HAP-1 (cell line): ENCODE measurements at regions not wholly inside any gene's neighbourhood (a gene's known extent, or its start where the extent isn't known, plus 50 kb on each side); places are given as distances from the start of the nearest gene placed in this dataset.
"Not testable (repeated sequence)": the region's sequence is repeated elsewhere in the genome, so short reads cannot be mapped to it uniquely, and the experiment has no call there.

ENCODE experiments used
- DNase-seq, 2 experiments: peaks; one replicate each; pipeline ENCODE4 v3.0.0-alpha.2; 2016 to 2020; ENCODE audit warnings: low spot score in 2 of 2
- H3K27me3 ChIP-seq: fragments of 250-450 bp; sonication (Bioruptor Pico); 2 replicates; pipeline ENCODE4 v1.5.1; 2020; ENCODE audit warnings: low read depth, mild to moderate bottlenecking, moderate library complexity
- H3K36me3 ChIP-seq: fragments of 250-450 bp; sonication (Bioruptor Pico); replicated peaks from 2 replicates; pipeline ENCODE4 v1.5.1; 2020; ENCODE audit warnings: mild to moderate bottlenecking
- H3K4me1 ChIP-seq: fragments of 250-450 bp; sonication (Bioruptor Pico); 2 replicates; pipeline ENCODE4 v1.5.1; 2020; ENCODE audit warnings: mild to moderate bottlenecking
- H3K4me3 ChIP-seq: fragments of 250-450 bp; sonication (Bioruptor Pico); 2 replicates; pipeline ENCODE4 v1.5.1; 2020; ENCODE audit warnings: mild to moderate bottlenecking, moderate library complexity
- H3K9me3 ChIP-seq: fragments of 250-450 bp; sonication (Bioruptor Pico); 2 replicates; pipeline ENCODE4 v1.5.1; 2020; ENCODE audit warnings: mild to moderate bottlenecking, moderate library complexity
- in situ Hi-C: fragments of 300-500 bp; cut with MboI; formaldehyde crosslinking; loops from 3 replicates; pipeline ENCODE4 v1.14.3; 2020; ENCODE audit warnings: low sequenced_read_pairs, inconsistent platforms, mixed read lengths

GRCh38 chr12:33251548-33251947 is 188.1 kb downstream of the SYT10 start:
- in situ Hi-C loops, result no loop called here
- no peak for DNase-seq
- Histone ChIP-seq H3K4me3 (no peak overlapping the region), H3K9me3 (no peaks in the 10 kb centered on the region), H3K36me3 (no peaks in the 10 kb centered on the region), H3K4me1 (no peaks in the 10 kb centered on the region), H3K27me3 (no peaks in the 10 kb centered on the region)

DNA sequence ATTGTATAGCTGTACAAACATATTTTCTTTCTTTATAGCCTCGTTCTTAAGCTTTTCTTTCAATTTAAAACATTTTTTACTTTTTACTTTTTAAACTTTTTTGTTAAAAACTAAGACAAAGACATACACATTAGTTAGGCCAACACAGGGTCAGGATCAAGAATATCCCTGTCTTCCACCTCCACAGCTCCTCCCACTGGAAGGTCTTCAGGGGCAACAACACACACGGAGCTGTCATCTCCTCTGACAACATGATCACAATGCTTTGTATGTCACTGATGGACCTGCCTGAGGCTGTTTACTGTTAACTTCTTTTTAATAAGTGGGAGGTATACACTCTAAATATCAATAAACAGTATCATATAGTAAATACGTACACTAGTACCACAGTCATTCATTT is 191.3 kb downstream of the SYT10 start:
- no peak for DNase-seq
- no peaks in the 10 kb centered on the region for H3K9me3 ChIP-seq
- no peaks in the 10 kb centered on the region for H3K36me3 ChIP-seq
- H3K27me3 ChIP-seq, result no peaks in the 10 kb centered on the region
- in situ Hi-C loops, result no loop called here
- no peak overlapping the region for H3K4me3 ChIP-seq
- no peaks in the 10 kb centered on the region for H3K4me1 ChIP-seq

DNA sequence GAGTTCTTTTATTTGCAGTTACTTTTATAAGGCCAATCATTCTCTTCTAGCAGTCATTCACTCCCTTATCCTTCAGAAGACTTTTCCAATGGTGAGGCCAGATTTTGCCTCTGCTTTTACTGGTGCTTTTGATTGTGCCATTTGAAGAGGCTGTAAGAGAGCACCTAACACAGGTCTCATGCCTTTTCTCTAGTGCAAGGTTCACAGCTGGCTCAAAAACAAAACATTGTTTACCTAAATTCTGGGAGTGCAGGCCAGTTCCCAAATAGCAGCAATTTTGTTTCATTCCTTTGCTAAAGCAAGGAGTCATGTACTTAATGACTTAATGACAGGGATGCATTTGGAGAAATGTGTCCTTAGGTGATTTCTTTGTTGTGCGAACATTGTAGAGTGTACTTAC is 192.0 kb downstream of the SYT10 start:
- Histone ChIP-seq H3K36me3 (no peaks in the 10 kb centered on the region), H3K4me1 (no peaks in the 10 kb centered on the region), H3K27me3 (no peaks in the 10 kb centered on the region), H3K4me3 (no peak overlapping the region), H3K9me3 (no peaks in the 10 kb centered on the region)
- in situ Hi-C loops, result no loop called here
- DNase-seq, result no peak

DNA sequence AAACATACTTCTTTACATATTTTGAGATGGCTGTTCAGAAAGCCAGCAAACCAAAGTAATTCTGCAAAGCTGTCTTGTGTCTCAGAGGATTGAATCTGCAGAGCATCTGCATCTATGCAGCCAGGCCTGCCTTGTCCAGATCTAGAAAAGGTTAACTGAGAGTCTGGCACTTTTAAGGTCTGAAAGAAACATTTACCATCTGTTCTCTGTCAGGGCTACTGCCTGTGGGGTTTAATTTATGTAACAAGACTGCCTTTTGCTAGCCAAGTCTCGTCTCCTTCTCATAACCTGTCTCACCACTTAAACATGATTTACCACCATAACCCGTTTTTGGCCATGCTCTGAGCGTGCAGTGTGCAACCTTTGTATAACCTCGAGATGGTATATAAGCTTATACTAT is 194.2 kb downstream of the SYT10 start:
- Histone ChIP-seq H3K27me3 (no peaks in the 10 kb centered on the region), H3K9me3 (no peaks in the 10 kb centered on the region), H3K36me3 (no peaks in the 10 kb centered on the region), H3K4me1 (no peaks in the 10 kb centered on the region), H3K4me3 (no peak overlapping the region)
- in situ Hi-C loops, result no loop called here
- no peak for DNase-seq

- in situ Hi-C loops, result no loop called here
- no peaks in the 10 kb centered on the region for H3K36me3 ChIP-seq
Observed at GRCh38 chr12:33226671-33227070, 212.9 kb downstream of the SYT10 start.

DNA sequence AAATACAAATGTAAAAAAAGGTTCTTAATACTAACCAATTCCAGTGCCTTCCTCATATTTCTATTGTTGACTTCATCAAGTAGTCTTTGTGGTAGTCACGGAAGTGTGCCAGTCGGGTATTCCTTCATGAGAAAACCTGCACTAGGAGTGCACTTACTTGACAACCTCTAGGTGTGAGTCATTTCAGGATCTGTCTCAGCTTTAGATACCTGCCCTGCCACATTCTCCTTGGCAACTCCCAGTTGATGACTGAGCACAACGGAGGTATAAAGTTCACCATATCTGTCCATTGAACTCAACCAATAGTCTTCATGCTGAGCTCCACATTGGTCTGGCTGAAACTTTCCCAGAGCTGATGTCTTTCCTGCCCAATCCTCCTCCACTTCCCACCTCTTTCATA is 215.7 kb downstream of the SYT10 start:
- no peaks in the 10 kb centered on the region for H3K27me3 ChIP-seq
- in situ Hi-C loops, result no loop called here
- H3K9me3 ChIP-seq, result no peaks in the 10 kb centered on the region
- no peaks in the 10 kb centered on the region for H3K4me1 ChIP-seq
- H3K36me3 ChIP-seq, result no peaks in the 10 kb centered on the region
- no peak for DNase-seq
- no peak overlapping the region for H3K4me3 ChIP-seq

More at GRCh38 chr12:33226671-33227070, 212.9 kb downstream of the SYT10 start:
- Histone ChIP-seq H3K4me1 (no peaks in the 10 kb centered on the region), H3K27me3 (no peaks in the 10 kb centered on the region), H3K4me3 (no peak overlapping the region), H3K9me3 (no peaks in the 10 kb centered on the region)
- DNase-seq, result no peak

DNA sequence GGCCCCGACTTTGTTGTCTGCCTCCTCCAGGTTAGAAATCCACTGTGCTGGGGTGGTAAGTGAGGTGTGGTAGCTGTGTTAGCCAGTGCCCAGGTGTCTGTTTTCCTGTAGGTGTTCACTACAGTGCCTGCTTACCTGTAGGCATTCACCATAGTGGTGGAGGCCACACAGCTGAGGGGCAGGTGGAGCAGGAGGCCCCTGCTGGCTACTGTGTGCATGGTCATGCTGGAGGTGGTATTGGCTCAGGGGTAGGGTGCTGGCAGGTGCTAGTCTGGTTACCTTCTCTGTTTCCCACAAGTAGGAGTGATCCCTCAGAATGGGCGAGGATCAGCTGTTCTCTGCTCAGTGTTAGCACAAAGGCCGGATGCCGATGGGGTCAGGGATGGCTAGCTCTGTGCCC is 217.3 kb downstream of the SYT10 start:
- Histone ChIP-seq H3K27me3 (no peaks in the 10 kb centered on the region), H3K4me1 (no peaks in the 10 kb centered on the region), H3K36me3 (no peaks in the 10 kb centered on the region), H3K9me3 (no peaks in the 10 kb centered on the region), H3K4me3 (no peak overlapping the region)
- in situ Hi-C loops, result no loop called here
- no peak for DNase-seq

- Histone ChIP-seq H3K9me3 (no peaks in the 10 kb centered on the region), H3K4me1 (no peaks in the 10 kb centered on the region), H3K4me3 (no peak overlapping the region), H3K27me3 (no peaks in the 10 kb centered on the region; the same call in 1 of the 2 replicates), H3K36me3 (no peaks in the 10 kb centered on the region)
- in situ Hi-C loops, result no loop called here
- DNase-seq, result no peak
Observed at GRCh38 chr12:33205981-33206380, 233.6 kb downstream of the SYT10 start.

DNA sequence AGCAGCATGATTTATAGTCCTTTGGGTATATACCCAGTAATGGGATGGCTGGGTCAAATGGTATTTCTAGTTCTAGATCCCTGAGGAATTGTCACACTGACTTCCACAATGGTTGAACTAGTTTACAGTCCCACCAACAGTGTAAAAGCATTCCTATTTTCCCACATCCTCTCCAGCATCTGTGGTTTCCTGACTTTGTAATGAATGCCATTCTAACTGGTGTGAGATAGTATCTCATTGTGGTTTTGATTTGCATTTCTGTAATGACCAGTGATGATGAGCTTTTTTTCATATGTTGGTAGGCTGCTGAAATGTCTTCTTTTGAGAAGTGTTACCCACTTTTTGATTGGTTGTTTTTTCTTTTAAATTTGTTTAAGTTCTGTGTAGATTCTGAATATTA is 245.2 kb downstream of the SYT10 start:
- DNase-seq, H3K36me3 ChIP-seq, H3K4me3 ChIP-seq, H3K4me1 ChIP-seq, H3K9me3 ChIP-seq, in situ Hi-C loops, H3K27me3 ChIP-seq: not testable (repeated sequence)

DNA sequence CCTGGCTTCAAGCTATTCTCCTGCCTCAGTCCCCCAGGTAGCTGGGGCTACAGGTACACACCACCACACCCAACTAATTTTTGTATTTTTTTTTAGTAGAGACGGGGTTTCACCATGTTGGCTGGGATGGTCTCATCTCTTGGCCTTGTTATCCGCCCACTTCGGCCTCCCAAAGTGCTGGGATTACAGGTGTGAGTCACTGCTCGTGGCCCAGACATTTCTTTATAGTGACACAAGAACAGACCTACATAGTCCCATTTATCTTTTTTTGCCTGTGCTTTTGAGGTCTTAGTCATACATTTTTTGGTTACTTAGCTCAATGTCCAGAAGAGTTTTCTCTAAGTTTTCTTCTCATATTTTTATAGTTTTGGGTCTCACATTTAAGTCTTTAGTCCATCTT is 247.4 kb downstream of the SYT10 start:
- no peak overlapping the region for H3K4me3 ChIP-seq
- H3K9me3 ChIP-seq, result no peaks in the 10 kb centered on the region
- H3K36me3 ChIP-seq, result no peaks in the 10 kb centered on the region
- in situ Hi-C loops, result no loop called here
- no peak for DNase-seq
- no peaks in the 10 kb centered on the region for H3K4me1 ChIP-seq
- no peaks in the 10 kb centered on the region for H3K27me3 ChIP-seq

DNA sequence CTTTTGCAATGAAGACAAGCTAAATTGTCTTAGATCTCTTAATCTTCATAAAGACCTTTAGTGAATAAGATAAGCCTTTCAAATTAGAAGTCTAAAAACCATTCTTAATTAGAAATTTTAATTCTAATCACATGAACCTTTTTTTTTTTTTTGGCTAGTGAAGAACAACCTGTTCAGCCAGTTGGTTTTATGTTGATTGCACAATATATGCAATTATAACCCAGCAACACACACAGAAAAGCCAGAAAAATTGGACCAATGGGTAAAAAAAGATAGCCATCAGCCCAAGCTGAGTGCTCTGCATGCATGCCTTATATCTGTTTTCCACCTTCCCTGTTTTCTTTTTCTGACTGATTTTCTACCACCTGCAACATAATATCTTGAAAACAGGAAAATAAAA is 252.2 kb downstream of the SYT10 start:
- no peaks in the 10 kb centered on the region for H3K9me3 ChIP-seq
- H3K27me3 ChIP-seq, result no peaks in the 10 kb centered on the region
- H3K4me1 ChIP-seq, result no peaks in the 10 kb centered on the region
- no peak for DNase-seq
- H3K4me3 ChIP-seq, result no peak overlapping the region
- in situ Hi-C loops, result no loop called here
- H3K36me3 ChIP-seq, result no peaks in the 10 kb centered on the region

DNA sequence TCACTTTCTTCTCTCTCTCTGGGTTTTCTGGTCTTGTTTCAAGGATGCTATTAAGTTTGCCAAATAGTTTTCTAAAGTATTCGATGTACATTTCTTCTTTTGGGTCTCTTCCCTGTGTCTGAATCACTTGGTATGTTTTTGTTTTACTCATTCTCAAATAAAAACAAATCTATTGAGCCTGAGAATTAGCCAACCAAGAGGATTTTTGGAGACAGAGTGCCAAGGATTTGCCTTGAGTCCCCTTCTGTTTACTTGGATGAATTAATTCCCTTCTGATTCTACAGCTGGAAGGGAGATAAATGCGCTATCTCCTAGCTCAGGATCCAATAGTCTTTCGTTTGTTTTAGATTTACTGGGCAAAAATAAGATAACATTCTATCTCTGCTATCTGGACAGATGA is 255.5 kb downstream of the SYT10 start:
- in situ Hi-C loops, result no loop called here
- H3K36me3 ChIP-seq, result no peaks in the 10 kb centered on the region
- no peaks in the 10 kb centered on the region for H3K4me1 ChIP-seq
- no peak overlapping the region for H3K4me3 ChIP-seq
- no peaks in the 10 kb centered on the region for H3K9me3 ChIP-seq
- no peak for DNase-seq
- H3K27me3 ChIP-seq, result no peaks in the 10 kb centered on the region

GRCh38 chr12:33182485-33182884 is 257.1 kb downstream of the SYT10 start:
- Histone ChIP-seq H3K36me3 (no peaks in the 10 kb centered on the region), H3K4me3 (no peak overlapping the region), H3K27me3 (no peaks in the 10 kb centered on the region), H3K9me3 (no peaks in the 10 kb centered on the region), H3K4me1 (no peaks in the 10 kb centered on the region)
- in situ Hi-C loops, result no loop called here
- no peak for DNase-seq

- H3K27me3 ChIP-seq, result no peaks in the 10 kb centered on the region
- no peaks in the 10 kb centered on the region for H3K9me3 ChIP-seq
- no peaks in the 10 kb centered on the region for H3K4me1 ChIP-seq
- in situ Hi-C loops, result no loop called here
- no peak overlapping the region for H3K4me3 ChIP-seq
- no peaks in the 10 kb centered on the region for H3K36me3 ChIP-seq
- DNase-seq, result no peak
Observed at GRCh38 chr12:33180918-33181317, 258.7 kb downstream of the SYT10 start.

DNA sequence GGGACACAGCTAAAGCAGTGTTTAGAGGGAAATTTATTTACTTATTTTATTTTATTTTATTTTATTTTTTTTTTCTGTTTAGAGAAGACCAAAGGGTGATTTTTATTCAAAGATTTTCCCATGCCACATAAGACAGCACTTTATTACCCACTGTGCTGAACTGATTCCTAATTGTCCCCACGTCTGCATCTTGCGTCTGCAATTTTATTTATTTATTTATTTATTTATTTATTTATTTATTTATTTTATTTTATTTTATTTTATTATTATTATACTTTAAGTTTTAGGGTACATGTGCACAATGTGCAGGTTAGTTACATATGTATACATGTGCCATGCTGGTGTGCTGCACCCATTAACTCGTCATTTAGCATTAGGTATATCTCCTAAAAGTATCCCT is 269.7 kb upstream of the PKP2 start:
- H3K4me3 ChIP-seq, in situ Hi-C loops, H3K36me3 ChIP-seq, H3K9me3 ChIP-seq, H3K4me1 ChIP-seq, DNase-seq, H3K27me3 ChIP-seq: not testable (repeated sequence)
